22Rv1 (cell line): ENCODE measurements at regions not wholly inside any gene's neighbourhood (a gene's known extent, or its start where the extent isn't known, plus 50 kb on each side); places are given as distances from the start of the nearest gene placed in this dataset.

Source experiments
- H3K27ac ChIP-seq: fragments of 450-650 bp; 2 replicates; pipeline ENCODE4 v1.5.1; 2017
- ZFX ChIP-seq: fragments of 450-650 bp; IDR thresholded peaks from 2 replicates; pipeline ENCODE4 v1.6.1; 2017; ENCODE audit warnings: antibody characterized with exemption, borderline replicate concordance
- TF ChIP-seq, protein P1 (sequence below): fragments of 450-650 bp; IDR thresholded peaks from 2 replicates; pipeline ENCODE4 v1.5.1; 2017; ENCODE audit warnings: mild to moderate bottlenecking

DNA sequence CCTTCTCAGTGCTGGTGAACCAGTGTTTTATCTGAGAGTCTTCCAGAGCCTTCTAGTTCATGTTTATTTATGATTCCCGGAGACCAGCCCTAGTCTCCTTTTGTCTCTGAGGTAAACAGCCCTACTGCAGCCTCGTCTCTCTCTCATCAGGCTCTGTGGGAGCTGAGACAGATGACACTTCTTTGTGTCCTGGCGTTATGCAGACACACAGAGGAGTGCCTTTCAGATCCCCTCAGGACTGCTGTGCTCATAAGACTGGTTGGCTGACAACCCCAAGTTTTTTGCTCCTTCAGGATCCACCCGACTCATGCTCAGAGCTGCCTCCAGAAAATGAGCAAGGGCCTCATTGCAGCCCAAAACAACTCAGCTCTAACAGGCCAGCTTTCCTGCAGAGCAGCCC lies 523.8 kb upstream of the SPHKAP start:
- H3K27ac ChIP-seq: no peak overlapping the region
- no peak for TF ChIP-seq ZFX

DNA sequence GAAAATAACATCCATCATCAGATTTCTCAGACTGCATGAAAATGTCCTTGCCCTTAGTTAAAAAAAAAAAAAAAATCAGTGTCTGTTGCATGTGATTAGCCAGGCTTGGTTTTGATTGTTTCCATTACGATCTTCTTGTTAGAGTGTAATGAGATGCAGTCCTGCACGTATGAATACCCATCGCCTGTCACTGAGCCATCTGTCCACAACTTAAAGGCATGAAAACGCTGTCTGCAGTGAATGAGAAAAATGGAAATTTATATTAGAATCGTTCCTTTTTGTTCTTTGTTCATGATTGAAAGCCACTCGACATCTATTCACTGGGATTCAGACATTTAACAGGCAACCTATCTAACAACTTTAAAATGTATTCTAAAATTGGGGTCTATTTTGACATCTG lies 521.7 kb upstream of the SPHKAP start:
- no peak overlapping the region for H3K27ac ChIP-seq
- TF ChIP-seq ZFX: no peak
- TF ChIP-seq, protein P1, sequence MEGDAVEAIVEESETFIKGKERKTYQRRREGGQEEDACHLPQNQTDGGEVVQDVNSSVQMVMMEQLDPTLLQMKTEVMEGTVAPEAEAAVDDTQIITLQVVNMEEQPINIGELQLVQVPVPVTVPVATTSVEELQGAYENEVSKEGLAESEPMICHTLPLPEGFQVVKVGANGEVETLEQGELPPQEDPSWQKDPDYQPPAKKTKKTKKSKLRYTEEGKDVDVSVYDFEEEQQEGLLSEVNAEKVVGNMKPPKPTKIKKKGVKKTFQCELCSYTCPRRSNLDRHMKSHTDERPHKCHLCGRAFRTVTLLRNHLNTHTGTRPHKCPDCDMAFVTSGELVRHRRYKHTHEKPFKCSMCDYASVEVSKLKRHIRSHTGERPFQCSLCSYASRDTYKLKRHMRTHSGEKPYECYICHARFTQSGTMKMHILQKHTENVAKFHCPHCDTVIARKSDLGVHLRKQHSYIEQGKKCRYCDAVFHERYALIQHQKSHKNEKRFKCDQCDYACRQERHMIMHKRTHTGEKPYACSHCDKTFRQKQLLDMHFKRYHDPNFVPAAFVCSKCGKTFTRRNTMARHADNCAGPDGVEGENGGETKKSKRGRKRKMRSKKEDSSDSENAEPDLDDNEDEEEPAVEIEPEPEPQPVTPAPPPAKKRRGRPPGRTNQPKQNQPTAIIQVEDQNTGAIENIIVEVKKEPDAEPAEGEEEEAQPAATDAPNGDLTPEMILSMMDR: no peak

DNA sequence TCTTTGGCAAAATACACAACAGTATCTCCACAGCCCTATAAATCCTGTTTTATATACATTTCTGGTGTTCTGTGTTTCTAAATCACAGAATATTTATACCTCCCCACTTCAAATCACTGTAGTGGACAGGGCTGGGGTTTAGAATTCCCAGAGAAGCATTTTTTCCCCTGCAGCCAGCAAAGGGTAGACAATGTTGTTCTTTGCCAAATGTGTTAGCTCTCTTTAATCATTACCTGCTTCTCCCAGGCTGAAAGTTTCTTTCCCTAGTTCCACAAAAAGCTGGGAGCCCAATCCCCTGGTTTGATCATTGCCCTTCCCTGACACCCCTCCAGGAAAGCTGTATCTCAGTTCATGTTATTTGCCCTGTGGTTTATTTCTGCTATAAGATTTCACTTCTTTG lies 520.0 kb upstream of the SPHKAP start:
- no peak for TF ChIP-seq ZFX
- TF ChIP-seq, protein P1: no peak
- no peak overlapping the region for H3K27ac ChIP-seq

DNA sequence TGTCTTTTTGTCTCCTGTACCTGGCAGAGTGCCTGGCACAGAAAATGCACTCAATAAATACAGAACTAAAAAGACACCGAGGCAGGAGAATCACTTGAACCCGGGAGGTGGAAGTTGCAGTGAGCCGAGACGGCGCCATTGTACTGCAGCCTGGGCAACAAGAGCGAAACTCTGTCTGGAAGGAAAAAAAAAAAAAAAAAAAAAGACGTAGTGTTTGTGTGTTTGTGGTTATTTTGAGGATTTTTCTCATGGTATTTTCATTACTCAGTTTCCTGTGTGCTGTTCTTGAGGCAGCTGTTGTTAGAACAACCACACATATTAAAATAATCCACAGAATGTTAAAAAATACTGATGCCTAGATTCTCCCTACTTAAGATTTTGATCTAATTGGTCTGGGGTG lies 519.2 kb upstream of the SPHKAP start:
- no peak overlapping the region for H3K27ac ChIP-seq
- TF ChIP-seq, protein P1: no peak
- TF ChIP-seq ZFX: no peak

DNA sequence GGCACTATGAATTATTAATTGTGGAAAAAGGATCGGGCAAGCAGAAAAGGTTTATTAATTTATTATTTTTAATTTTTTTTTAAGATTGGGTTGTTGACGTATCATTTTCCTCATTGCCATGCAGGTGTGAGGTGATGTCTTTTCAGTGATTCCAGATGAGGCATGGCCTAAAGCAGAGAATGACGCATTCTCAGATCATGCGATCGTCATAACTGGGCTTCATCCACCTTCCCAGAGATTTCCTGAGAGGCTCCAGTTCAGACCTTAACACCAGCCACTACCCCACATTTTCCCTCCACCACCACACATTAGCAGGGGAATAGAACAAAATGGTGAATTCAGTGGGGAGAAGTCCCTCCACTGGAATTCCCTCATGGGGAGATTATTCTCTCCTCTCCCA lies 518.4 kb upstream of the SPHKAP start:
- no peak for TF ChIP-seq ZFX
- TF ChIP-seq, protein P1: no peak
- H3K27ac ChIP-seq: no peak overlapping the region

DNA sequence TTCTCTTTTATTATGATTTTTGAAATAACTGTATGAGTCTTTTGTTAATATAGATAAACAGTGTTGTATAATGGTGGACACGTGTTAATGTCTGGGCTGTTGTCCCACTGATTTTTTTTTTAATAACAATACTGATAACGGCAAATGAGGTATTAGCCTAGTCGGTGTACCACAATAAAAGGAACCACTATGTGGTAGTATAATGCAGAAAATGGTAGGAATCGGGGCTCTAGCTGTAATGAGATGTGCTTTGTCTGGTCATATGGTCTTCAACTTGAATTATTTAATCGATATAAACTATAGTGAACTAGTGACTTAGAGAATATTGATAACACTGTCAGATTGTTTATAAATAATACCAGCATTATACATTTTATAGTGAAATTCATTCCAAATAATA lies 517.9 kb upstream of the SPHKAP start:
- no peak for TF ChIP-seq ZFX
- TF ChIP-seq, protein P1: no peak

DNA sequence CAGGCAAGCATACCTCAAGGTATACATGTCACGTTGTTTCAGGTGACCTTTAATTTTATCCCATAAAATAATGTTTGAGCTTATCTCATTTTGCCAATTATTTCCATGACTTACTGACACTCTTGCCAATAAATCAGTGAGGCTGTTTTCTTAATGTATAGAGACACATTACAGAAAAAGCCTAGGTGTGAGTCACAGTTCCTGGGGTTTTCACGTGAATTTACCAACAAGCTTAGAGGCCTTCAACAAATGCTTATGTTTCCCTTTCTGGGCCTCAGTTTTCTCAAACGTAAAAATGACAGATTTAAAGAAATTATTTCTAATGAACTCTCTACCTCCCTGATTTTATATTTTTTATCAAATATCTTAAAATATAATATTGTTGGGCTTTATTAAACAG lies 517.5 kb upstream of the SPHKAP start:
- H3K27ac ChIP-seq: no peak overlapping the region
- no peak for TF ChIP-seq ZFX
- TF ChIP-seq, protein P1: no peak

More for the DNA sequence above, 517.9 kb upstream of the SPHKAP start:
- no peak overlapping the region for H3K27ac ChIP-seq

DNA sequence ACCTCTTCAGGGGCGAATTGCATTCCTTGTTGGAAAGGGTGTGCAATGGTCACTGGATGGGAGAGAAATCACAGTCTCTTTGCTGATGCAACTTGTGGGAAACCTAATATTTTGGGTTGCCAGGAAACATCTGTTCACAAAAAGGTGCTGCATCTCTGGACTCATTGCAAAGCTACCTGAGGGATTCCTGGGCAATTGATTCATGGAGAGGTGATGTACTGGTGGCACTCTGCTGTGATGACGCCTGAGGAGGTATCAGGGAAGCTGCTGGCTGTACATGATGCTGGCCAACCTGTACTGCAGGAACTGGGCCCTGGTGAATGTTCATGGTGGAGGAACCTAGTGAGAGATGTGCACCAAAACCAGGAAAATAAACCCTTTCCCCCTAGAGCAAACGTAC lies 516.0 kb upstream of the SPHKAP start:
- no peak overlapping the region for H3K27ac ChIP-seq
- TF ChIP-seq ZFX: no peak
- TF ChIP-seq, protein P1: no peak
